Panc1 (cell line): ENCODE measurements at regions not wholly inside any gene's neighbourhood (a gene's known extent, or its start where the extent isn't known, plus 50 kb on each side); places are given as distances from the start of the nearest gene placed in this dataset.
"Not testable (repeated sequence)": the region's sequence is repeated elsewhere in the genome, so short reads cannot be mapped to it uniquely, and the experiment has no call there.

Source experiments
- ATAC-seq: fragments of 200-7000 bp; cut with Tn5 transposase; 2 replicates; pipeline ENCODE4 v1.9.1; 2020; ENCODE audit warnings: mild to moderate bottlenecking, moderate library complexity
- BruUV-seq: library from RNA; stranded (reverse); fragments of 400-500 nt; replicated peaks from 2 replicates; lab custom pipeline; 2021; lab: Mats Ljungman, UMichigan
- CTCF ChIA-PET: fragments of 300-600 bp; sonication (Branson Sonifier 250); formaldehyde crosslinking; loops from one replicate; lab custom pipeline; 2022; ENCODE audit warnings: antibody characterized with exemption; lab: Charles Lee
- POLR2A ChIA-PET: fragments of 300-600 bp; sonication (Branson Sonifier 250); formaldehyde crosslinking; loops from one replicate; lab custom pipeline; 2022; ENCODE audit warnings: antibody characterized with exemption; lab: Charles Lee
- DNase-seq: peaks from one replicate; pipeline ENCODE4 v3.0.0-alpha.2; 2010; ENCODE audit warnings: low read depth, low spot score
- H3K27ac ChIP-seq: 2 replicates; pipeline ENCODE4 v1.5.1; 2011; ENCODE audit warnings: mild to moderate bottlenecking, low read length, inconsistent platforms
- H3K27me3 ChIP-seq: fragments of 200-500 bp; sonication (Bioruptor generic); 2 replicates; pipeline ENCODE4 v1.6.0; 2014; ENCODE audit warnings: low read length, inconsistent platforms; ENCODE audit not compliant: control insufficient read depth, insufficient read depth
- H3K36me3 ChIP-seq: fragments of 200-500 bp; sonication (Bioruptor generic); 2 replicates; pipeline ENCODE4 v1.5.1; 2014; ENCODE audit warnings: inconsistent platforms, mild to moderate bottlenecking, low read length, moderate library complexity; ENCODE audit not compliant: control insufficient read depth, insufficient read depth
- H3K4me1 ChIP-seq: 2 replicates; pipeline ENCODE4 v1.5.1; 2011; ENCODE audit warnings: inconsistent platforms, mild to moderate bottlenecking, low read length, moderate library complexity; ENCODE audit not compliant: control insufficient read depth, insufficient read depth
- H3K4me3 ChIP-seq, 2 experiments: 2 replicates each; pipeline ENCODE4 v1.5.1; 2011 to 2012; ENCODE audit warnings: low read depth in 2 of 2, low read length in 2 of 2, mild to moderate bottlenecking in 2 of 2, inconsistent platforms in 1 of 2, moderate library complexity in 1 of 2
- H3K9me3 ChIP-seq: fragments of 200-500 bp; sonication (Bioruptor generic); 2 replicates; pipeline ENCODE4 v1.5.1; 2014; ENCODE audit warnings: low read depth, mild to moderate bottlenecking, inconsistent platforms, low read length, moderate library complexity; ENCODE audit not compliant: control insufficient read depth, insufficient read depth
- CTCF ChIP-seq: fragments of 450-650 bp; IDR thresholded peaks from 2 replicates; pipeline ENCODE4 v1.5.1; 2017; ENCODE audit warnings: mild to moderate bottlenecking
- POLR2AphosphoS5 ChIP-seq: IDR thresholded peaks from 2 replicates; pipeline ENCODE4 v1.6.1; 2012; ENCODE audit warnings: mild to moderate bottlenecking, low read depth, low read length, moderate library complexity
- REST ChIP-seq, 2 experiments: IDR thresholded peaks; 2 replicates each; pipeline ENCODE4 v1.6.1; 2011 to 2012; ENCODE audit warnings: low read depth in 2 of 2, control low read depth in 1 of 2, low read length in 1 of 2, mild to moderate bottlenecking in 1 of 2, moderate library complexity in 1 of 2; ENCODE audit not compliant: insufficient read depth in 1 of 2
- SIN3A ChIP-seq: IDR thresholded peaks from 2 replicates; pipeline ENCODE4 v1.6.1; 2012; ENCODE audit warnings: low read depth, mild to moderate bottlenecking, low read length, moderate library complexity, borderline replicate concordance; ENCODE audit not compliant: insufficient read depth
- TCF7L2 ChIP-seq: IDR thresholded peaks from 2 replicates; pipeline ENCODE4 v1.6.1; 2011; ENCODE audit warnings: mild to moderate bottlenecking, low read depth, low read length, inconsistent platforms
- in situ Hi-C: cut with HindIII; loops from 2 replicates; pipeline ENCODE4 v1.10.0; 2016; ENCODE audit warnings: low sequenced_read_pairs, low pct_unique_long_range_greater_than_20kb
- intact Hi-C: fragments of 100-400 bp; cut with micrococcal nuclease; formaldehyde crosslinking; loops from one replicate; pipeline ENCODE4 v1.10.0; 2022; ENCODE audit not compliant: unreplicated experiment

- Histone ChIP-seq H3K27ac (no peak overlapping the region), H3K9me3 (no peaks in the 10 kb centered on the region), H3K4me3 (no peak overlapping the region), H3K27me3 (no peaks in the 10 kb centered on the region), H3K36me3 (no peaks in the 10 kb centered on the region), H3K4me1 (no peaks in the 10 kb centered on the region)
- no peak for DNase-seq
- BruUV-seq, result no TSS peak
- TF ChIP-seq TCF7L2, result no peak
- no peak for TF ChIP-seq CTCF
- no peak for TF ChIP-seq SIN3A
- TF ChIP-seq REST (IDR thresholded peaks at IDR 0.05; ENCODE audit: insufficient read depth in 1 of 2, low read depth in 2 of 2, low read length in 1 of 2), result no peak
- TF ChIP-seq POLR2AphosphoS5, result no peak
- in situ Hi-C loops, result no loop called here
- ChIA-PET POLR2A (no interaction called here), CTCF (no interaction called here)
- ATAC-seq, result no peak
- intact Hi-C loops, result no loop called here
Observed at GRCh38 chr18:1075876-1076275, 171.2 kb downstream of the ADCYAP1 start.

GRCh38 chr18:1078301-1078700 lies 173.6 kb downstream of the ADCYAP1 start:
- ATAC-seq (no peak), DNase-seq (no peak)
- no TSS peak for BruUV-seq
- in situ Hi-C loops, result no loop called here
- intact Hi-C loops, result no loop called here
- ChIA-PET CTCF (no interaction called here), POLR2A (no interaction called here)
- Histone ChIP-seq H3K27me3 (no peaks in the 10 kb centered on the region), H3K4me3 (no peak overlapping the region), H3K27ac (no peak overlapping the region), H3K36me3 (no peaks in the 10 kb centered on the region), H3K4me1 (no peaks in the 10 kb centered on the region), H3K9me3 (no peaks in the 10 kb centered on the region)
- TF ChIP-seq POLR2AphosphoS5 (no peak), TCF7L2 (no peak), REST (IDR thresholded peaks at IDR 0.05; ENCODE audit: insufficient read depth in 1 of 2, low read depth in 2 of 2, low read length in 1 of 2) (no peak), CTCF (no peak), SIN3A (no peak)

GRCh38 chr18:1083675-1084074 lies 179.0 kb downstream of the ADCYAP1 start:
- H3K36me3 ChIP-seq, H3K9me3 ChIP-seq, DNase-seq, H3K4me3 ChIP-seq, POLR2A ChIA-PET, H3K4me1 ChIP-seq, H3K27me3 ChIP-seq, CTCF ChIA-PET, ATAC-seq, in situ Hi-C loops, intact Hi-C loops, H3K27ac ChIP-seq, BruUV-seq: not testable (repeated sequence)
